GM20000 (cell line): ENCODE measurements at regions not wholly inside any gene's neighbourhood (a gene's known extent, or its start where the extent isn't known, plus 50 kb on each side); places are given as distances from the start of the nearest gene placed in this dataset.

Experiments
- DNase-seq: peaks from one replicate; pipeline ENCODE4 v3.0.0; 2012; ENCODE audit warnings: low spot score
- TF ChIP-seq, protein P1 (sequence below): IDR thresholded peaks from 2 replicates; pipeline ENCODE4 v1.5.1; 2012; ENCODE audit warnings: mild to moderate bottlenecking, control low read depth; ENCODE audit errors: extremely low read depth, missing control alignments

- TF ChIP-seq, protein P1, sequence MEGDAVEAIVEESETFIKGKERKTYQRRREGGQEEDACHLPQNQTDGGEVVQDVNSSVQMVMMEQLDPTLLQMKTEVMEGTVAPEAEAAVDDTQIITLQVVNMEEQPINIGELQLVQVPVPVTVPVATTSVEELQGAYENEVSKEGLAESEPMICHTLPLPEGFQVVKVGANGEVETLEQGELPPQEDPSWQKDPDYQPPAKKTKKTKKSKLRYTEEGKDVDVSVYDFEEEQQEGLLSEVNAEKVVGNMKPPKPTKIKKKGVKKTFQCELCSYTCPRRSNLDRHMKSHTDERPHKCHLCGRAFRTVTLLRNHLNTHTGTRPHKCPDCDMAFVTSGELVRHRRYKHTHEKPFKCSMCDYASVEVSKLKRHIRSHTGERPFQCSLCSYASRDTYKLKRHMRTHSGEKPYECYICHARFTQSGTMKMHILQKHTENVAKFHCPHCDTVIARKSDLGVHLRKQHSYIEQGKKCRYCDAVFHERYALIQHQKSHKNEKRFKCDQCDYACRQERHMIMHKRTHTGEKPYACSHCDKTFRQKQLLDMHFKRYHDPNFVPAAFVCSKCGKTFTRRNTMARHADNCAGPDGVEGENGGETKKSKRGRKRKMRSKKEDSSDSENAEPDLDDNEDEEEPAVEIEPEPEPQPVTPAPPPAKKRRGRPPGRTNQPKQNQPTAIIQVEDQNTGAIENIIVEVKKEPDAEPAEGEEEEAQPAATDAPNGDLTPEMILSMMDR, result no peak
- DNase-seq, result no peak
Observed at GRCh38 chr7:10704653-10705052, 269.0 kb upstream of the PHF14 start.

DNA sequence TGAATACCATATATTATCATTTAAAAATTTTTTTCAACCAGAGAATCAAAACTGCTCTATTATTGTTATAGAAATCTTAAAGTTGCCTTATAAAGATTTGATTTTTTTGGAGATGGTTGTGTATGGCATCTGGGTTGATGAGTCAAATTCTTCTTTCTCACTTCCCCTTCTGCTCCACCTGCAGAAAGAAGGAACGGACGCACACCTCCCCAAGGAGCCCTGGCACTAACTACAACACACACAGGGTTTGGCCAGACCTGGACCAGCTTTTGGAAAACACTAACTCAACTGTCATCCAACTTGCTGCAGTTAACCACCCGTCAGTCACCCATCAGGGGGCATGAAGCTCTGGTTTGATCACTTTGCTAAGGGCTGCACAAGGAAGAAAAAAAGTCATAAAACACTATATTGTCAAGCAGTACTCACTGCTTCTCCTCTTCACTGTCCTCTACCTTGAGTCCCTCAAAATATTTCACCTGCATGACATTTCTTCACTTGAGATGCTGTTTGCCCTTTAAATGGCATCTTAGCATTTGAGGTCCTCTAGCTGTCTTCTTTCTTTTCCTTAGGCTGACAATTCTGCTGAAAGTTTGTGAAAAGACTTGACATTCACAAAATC, 266.7 kb upstream of the PHF14 start:
- TF ChIP-seq, protein P1, result no peak
- DNase-seq, result peak; percentile 48

DNA sequence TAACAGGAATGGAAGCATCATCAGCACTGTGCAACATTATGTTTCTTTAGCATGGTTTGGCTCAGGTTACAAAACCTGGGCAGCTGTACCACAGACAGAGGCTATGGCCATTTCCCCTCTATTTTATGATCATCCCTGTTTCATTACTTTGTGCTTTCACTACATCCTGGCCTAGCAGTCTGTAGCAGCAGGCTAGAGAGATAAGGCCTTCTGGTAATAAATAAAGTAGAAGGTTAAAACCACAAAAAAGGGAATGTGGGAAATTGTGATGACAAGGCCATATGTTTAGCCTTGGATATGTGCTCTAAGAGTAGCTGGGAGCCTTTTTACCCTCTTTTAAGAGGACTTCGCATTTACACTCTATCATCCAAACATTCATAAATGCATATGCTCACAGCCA, 266.2 kb upstream of the PHF14 start:
- TF ChIP-seq, protein P1, result no peak
- DNase-seq, result no peak

DNA sequence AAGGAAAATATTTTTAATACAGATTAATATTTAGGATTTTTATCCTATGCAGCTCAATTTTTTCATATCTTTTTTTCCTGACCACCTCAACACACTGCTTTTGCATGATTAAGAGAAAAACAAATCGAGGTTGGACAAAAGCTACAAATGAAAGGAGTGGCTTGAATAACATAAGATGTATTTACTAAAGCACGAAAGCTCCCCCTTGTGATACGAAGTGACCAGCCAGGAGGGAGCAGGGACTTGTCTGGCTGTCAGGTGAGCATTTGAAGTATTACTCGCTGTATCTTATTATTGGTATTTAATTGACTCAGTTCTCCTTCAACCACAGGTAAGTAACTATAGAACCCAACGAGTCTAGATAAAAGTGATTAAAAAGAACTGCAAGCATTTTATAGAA, 265.2 kb upstream of the PHF14 start:
- TF ChIP-seq, protein P1, result peak; percentile 2
- no peak for DNase-seq

- TF ChIP-seq, protein P1, result no peak
- no peak for DNase-seq
Observed at GRCh38 chr7:10718768-10719167, 254.9 kb upstream of the PHF14 start.

DNA sequence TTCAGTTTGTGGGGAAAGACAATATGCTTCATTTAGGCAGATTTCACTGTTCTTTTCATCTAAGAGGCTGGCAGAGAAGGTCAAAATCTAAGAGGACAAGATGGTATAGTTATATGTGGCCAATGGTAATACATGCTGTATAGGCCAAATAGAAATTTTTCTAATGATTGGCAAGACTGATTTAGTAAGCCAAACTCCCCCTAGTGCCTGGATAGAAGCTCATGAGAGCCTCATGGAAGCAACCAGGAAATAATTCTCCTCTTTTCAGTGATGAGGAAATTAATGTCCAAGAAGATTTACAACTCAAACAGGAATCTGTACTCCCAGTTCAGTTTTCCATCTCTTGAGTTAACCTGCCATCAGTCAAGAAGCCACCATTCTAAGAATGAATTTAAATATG, 253.6 kb upstream of the PHF14 start:
- no peak for DNase-seq
- TF ChIP-seq, protein P1, result no peak

DNA sequence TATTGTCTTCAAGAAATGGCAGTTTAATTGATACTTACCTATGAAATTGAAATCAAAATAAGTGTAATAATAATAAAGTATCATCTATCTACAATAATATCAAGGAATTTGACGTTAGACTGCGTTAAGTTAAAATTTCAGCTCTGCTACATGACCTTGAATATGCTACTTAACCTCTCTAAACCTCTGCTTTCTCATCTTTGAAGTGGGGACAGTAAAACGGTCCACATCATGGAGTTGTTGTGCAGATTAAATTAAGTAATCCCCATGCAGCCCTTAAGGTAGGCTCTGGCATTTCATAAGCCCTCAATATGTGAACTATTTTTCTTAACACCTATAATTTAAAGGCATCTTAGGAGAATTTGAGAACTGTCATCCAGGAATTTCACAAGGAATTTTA, 252.4 kb upstream of the PHF14 start:
- TF ChIP-seq, protein P1, result no peak
- DNase-seq, result no peak
